ENCODE measurements at regions not wholly inside any gene's neighbourhood (a gene's known extent, or its start where the extent isn't known, plus 50 kb on each side); places are given as distances from the start of the nearest gene placed in this dataset.

DNA sequence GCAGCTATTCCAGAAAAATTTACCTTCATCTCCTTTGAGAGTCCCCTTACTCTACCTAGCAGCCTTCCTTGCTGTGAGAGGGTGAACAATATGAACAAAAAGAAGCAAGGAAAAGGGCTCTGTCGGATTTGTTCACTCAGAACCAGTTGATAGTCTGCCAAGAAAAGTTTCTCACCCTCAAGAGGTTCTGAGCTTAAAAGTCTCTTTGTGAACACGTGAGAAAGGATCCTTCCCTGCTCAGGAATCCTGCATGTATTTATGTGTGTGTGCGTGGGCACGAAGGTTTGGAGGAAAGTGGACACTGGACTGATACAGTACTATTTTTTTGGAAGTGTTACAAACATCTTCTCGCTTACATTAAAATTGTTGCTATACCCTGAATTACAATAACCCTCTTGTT lies 178.6 kb upstream of the JADE1 start:
- TF ChIP-seq SP1 (CRISPR knock-in tag; conservative IDR thresholded peaks at IDR 0.05): no peak
- TF ChIP-seq SMAD3 (CRISPR knock-in tag; IDR thresholded peaks at IDR 0.05; ENCODE audit: borderline replicate concordance): no peak
- TF ChIP-seq CTCF (IDR thresholded peaks at IDR 0.05): no peak
- no peak for TF ChIP-seq ZBTB43 (CRISPR knock-in tag; IDR thresholded peaks at IDR 0.05)
- TF ChIP-seq, protein P1, sequence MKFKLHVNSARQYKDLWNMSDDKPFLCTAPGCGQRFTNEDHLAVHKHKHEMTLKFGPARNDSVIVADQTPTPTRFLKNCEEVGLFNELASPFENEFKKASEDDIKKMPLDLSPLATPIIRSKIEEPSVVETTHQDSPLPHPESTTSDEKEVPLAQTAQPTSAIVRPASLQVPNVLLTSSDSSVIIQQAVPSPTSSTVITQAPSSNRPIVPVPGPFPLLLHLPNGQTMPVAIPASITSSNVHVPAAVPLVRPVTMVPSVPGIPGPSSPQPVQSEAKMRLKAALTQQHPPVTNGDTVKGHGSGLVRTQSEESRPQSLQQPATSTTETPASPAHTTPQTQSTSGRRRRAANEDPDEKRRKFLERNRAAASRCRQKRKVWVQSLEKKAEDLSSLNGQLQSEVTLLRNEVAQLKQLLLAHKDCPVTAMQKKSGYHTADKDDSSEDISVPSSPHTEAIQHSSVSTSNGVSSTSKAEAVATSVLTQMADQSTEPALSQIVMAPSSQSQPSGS (CRISPR knock-in tag; IDR thresholded peaks at IDR 0.05; ENCODE audit: borderline replicate concordance, low read depth): no peak
- no peak for TF ChIP-seq ZNF263 (CRISPR knock-in tag; IDR thresholded peaks at IDR 0.05; ENCODE audit: low read depth)
- no peak for TF ChIP-seq SMAD4 (CRISPR knock-in tag; IDR thresholded peaks at IDR 0.05)
- no peak for TF ChIP-seq PREB (CRISPR knock-in tag; IDR thresholded peaks at IDR 0.05; ENCODE audit: borderline replicate concordance)
- TF ChIP-seq, protein P2, sequence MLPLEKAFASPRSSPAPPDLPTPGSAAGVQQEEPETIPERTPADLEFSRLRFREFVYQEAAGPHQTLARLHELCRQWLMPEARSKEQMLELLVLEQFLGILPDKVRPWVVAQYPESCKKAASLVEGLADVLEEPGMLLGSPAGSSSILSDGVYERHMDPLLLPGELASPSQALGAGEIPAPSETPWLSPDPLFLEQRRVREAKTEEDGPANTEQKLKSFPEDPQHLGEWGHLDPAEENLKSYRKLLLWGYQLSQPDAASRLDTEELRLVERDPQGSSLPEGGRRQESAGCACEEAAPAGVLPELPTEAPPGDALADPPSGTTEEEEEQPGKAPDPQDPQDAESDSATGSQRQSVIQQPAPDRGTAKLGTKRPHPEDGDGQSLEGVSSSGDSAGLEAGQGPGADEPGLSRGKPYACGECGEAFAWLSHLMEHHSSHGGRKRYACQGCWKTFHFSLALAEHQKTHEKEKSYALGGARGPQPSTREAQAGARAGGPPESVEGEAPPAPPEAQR (CRISPR knock-in tag; IDR thresholded peaks at IDR 0.05): no peak
- no peak for TF ChIP-seq E2F1 (CRISPR knock-in tag; IDR thresholded peaks at IDR 0.05)
- TF ChIP-seq, protein P3, sequence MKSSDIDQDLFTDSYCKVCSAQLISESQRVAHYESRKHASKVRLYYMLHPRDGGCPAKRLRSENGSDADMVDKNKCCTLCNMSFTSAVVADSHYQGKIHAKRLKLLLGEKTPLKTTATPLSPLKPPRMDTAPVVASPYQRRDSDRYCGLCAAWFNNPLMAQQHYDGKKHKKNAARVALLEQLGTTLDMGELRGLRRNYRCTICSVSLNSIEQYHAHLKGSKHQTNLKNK (CRISPR knock-in tag; IDR thresholded peaks at IDR 0.05): no peak
- TF ChIP-seq, protein P4, sequence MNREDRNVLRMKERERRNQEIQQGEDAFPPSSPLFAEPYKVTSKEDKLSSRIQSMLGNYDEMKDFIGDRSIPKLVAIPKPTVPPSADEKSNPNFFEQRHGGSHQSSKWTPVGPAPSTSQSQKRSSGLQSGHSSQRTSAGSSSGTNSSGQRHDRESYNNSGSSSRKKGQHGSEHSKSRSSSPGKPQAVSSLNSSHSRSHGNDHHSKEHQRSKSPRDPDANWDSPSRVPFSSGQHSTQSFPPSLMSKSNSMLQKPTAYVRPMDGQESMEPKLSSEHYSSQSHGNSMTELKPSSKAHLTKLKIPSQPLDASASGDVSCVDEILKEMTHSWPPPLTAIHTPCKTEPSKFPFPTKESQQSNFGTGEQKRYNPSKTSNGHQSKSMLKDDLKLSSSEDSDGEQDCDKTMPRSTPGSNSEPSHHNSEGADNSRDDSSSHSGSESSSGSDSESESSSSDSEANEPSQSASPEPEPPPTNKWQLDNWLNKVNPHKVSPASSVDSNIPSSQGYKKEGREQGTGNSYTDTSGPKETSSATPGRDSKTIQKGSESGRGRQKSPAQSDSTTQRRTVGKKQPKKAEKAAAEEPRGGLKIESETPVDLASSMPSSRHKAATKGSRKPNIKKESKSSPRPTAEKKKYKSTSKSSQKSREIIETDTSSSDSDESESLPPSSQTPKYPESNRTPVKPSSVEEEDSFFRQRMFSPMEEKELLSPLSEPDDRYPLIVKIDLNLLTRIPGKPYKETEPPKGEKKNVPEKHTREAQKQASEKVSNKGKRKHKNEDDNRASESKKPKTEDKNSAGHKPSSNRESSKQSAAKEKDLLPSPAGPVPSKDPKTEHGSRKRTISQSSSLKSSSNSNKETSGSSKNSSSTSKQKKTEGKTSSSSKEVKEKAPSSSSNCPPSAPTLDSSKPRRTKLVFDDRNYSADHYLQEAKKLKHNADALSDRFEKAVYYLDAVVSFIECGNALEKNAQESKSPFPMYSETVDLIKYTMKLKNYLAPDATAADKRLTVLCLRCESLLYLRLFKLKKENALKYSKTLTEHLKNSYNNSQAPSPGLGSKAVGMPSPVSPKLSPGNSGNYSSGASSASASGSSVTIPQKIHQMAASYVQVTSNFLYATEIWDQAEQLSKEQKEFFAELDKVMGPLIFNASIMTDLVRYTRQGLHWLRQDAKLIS (CRISPR knock-in tag; IDR thresholded peaks at IDR 0.05; ENCODE audit: borderline replicate concordance): no peak
- no peak for TF ChIP-seq GTF2I (CRISPR knock-in tag; conservative IDR thresholded peaks at IDR 0.05)
